ENCODE measurements at regions not wholly inside any gene's neighbourhood (a gene's known extent, or its start where the extent isn't known, plus 50 kb on each side); places are given as distances from the start of the nearest gene placed in this dataset.

DNA sequence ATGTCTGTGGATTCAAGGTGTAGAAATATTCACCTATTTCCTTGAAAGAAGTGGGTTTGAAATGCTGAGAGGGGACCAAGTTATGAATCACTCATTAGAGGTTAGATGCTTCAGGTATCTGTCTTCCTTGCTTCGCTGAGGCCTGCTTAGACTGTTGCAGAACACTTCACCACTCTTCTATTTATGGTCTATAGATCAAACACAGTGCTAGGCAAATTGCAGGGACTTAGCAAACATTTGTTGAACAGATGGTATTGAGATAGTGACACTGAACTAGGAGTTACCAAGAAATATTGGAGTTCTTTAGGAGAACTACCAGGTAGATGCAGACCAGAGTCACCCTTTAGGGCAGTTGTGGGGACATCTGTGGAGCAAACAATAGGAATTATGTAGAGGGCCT, 123.8 kb downstream of the RFPL4B start:
- H3K4me2 ChIP-seq (ENCODE audit: low read length), result no peak overlapping the region
- H2AFZ ChIP-seq (ENCODE audit: low read length), result no peak overlapping the region
- H3K4me1 ChIP-seq (ENCODE audit: insufficient read depth, low read length, severe bottlenecking), result no peaks in the 10 kb centered on the region
- no peaks in the 10 kb centered on the region for H3K9me2 ChIP-seq (ENCODE audit: low read depth, low read length)
- no peaks in the 10 kb centered on the region for H3K36me3 ChIP-seq (ENCODE audit: insufficient read depth, low read length)
- H3K27me3 ChIP-seq (ENCODE audit: insufficient read depth, low read length), result no peaks in the 10 kb centered on the region
- H3K9me3 ChIP-seq (ENCODE audit: low read length), result no peaks in the 10 kb centered on the region
- no peak overlapping the region for H3K9ac ChIP-seq (ENCODE audit: low read length)
- TF ChIP-seq EZH2 (IDR thresholded peaks at IDR 0.05; ENCODE audit: borderline replicate concordance, low read length) (no peak), CTCF (IDR thresholded peaks at IDR 0.05; ENCODE audit: low read length) (no peak)
- H4K20me1 ChIP-seq (ENCODE audit: insufficient read depth, low read length), result no peaks in the 10 kb centered on the region
- H3K27ac ChIP-seq (ENCODE audit: low read depth, low read length, poor library complexity, severe bottlenecking), result no peak overlapping the region
- H3F3A ChIP-seq (ENCODE audit: insufficient read depth, low read length), result no peaks in the 10 kb centered on the region
- H3K4me3 ChIP-seq (ENCODE audit: low read depth, low read length, poor library complexity, severe bottlenecking), result no peak overlapping the region
- H3K79me2 ChIP-seq (ENCODE audit: insufficient read depth, low read length), result no peaks in the 10 kb centered on the region

DNA sequence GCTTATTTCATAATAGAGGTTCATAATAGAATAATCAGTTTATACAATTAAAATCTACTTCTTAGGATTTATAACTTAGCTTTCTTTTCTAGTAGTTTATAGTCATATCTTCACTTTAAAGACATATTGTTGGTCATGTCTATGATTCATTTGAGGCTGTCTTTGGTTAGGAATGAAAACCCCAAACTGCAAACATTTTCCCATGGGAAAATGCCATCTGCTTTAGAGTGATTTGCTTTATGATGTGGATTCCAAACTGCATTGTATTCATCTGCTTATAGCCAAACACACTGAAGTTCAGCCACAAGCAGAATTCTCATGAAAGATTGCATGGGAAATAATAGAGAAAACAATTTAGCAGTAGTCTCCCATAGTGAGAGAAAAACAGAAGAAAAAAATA, 128.0 kb downstream of the RFPL4B start:
- no peak overlapping the region for H3K4me3 ChIP-seq (ENCODE audit: low read depth, low read length, poor library complexity, severe bottlenecking)
- TF ChIP-seq EZH2 (IDR thresholded peaks at IDR 0.05; ENCODE audit: borderline replicate concordance, low read length) (no peak), CTCF (IDR thresholded peaks at IDR 0.05; ENCODE audit: low read length) (no peak)
- H3K9me3 ChIP-seq (ENCODE audit: low read length), result no peaks in the 10 kb centered on the region
- no peaks in the 10 kb centered on the region for H3K79me2 ChIP-seq (ENCODE audit: insufficient read depth, low read length)
- no peaks in the 10 kb centered on the region for H3F3A ChIP-seq (ENCODE audit: insufficient read depth, low read length)
- no peaks in the 10 kb centered on the region for H3K27me3 ChIP-seq (ENCODE audit: insufficient read depth, low read length)
- H3K9me2 ChIP-seq (ENCODE audit: low read depth, low read length), result no peaks in the 10 kb centered on the region
- H3K27ac ChIP-seq (ENCODE audit: low read depth, low read length, poor library complexity, severe bottlenecking), result no peak overlapping the region
- no peak overlapping the region for H3K4me2 ChIP-seq (ENCODE audit: low read length)
- no peak overlapping the region for H3K9ac ChIP-seq (ENCODE audit: low read length)
- no peak overlapping the region for H2AFZ ChIP-seq (ENCODE audit: low read length)
- H4K20me1 ChIP-seq (ENCODE audit: insufficient read depth, low read length), result no peaks in the 10 kb centered on the region
- H3K36me3 ChIP-seq (ENCODE audit: insufficient read depth, low read length), result no peaks in the 10 kb centered on the region
- no peaks in the 10 kb centered on the region for H3K4me1 ChIP-seq (ENCODE audit: insufficient read depth, low read length, severe bottlenecking)

DNA sequence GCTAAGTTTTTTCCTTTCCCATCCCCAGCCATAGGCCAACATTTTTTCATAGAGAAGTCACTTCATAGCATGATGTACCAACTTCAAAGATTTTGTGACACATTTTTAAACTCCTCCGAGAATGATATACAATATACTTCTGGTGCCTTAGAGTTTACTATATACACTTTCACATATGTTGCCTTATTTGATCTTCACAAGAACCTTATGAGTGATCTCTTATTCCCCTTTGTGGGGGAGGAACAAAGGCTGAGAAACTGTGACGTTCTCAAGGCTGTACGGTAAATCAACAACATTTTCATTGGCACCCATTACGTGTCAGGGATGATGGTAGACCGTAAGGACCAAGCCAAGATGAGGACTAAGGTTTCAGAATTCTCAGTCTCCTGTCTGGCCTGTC, 130.0 kb downstream of the RFPL4B start:
- no peaks in the 10 kb centered on the region for H3K36me3 ChIP-seq (ENCODE audit: insufficient read depth, low read length)
- no peak overlapping the region for H3K4me3 ChIP-seq (ENCODE audit: low read depth, low read length, poor library complexity, severe bottlenecking)
- H2AFZ ChIP-seq (ENCODE audit: low read length), result no peak overlapping the region
- H4K20me1 ChIP-seq (ENCODE audit: insufficient read depth, low read length), result no peaks in the 10 kb centered on the region
- no peak overlapping the region for H3K27ac ChIP-seq (ENCODE audit: low read depth, low read length, poor library complexity, severe bottlenecking)
- no peaks in the 10 kb centered on the region for H3F3A ChIP-seq (ENCODE audit: insufficient read depth, low read length)
- no peaks in the 10 kb centered on the region for H3K79me2 ChIP-seq (ENCODE audit: insufficient read depth, low read length)
- no peaks in the 10 kb centered on the region for H3K27me3 ChIP-seq (ENCODE audit: insufficient read depth, low read length)
- H3K4me2 ChIP-seq (ENCODE audit: low read length), result no peak overlapping the region
- TF ChIP-seq CTCF (IDR thresholded peaks at IDR 0.05; ENCODE audit: low read length) (no peak), EZH2 (IDR thresholded peaks at IDR 0.05; ENCODE audit: borderline replicate concordance, low read length) (no peak)
- H3K4me1 ChIP-seq (ENCODE audit: insufficient read depth, low read length, severe bottlenecking), result no peaks in the 10 kb centered on the region
- H3K9me3 ChIP-seq (ENCODE audit: low read length), result no peaks in the 10 kb centered on the region
- no peak overlapping the region for H3K9ac ChIP-seq (ENCODE audit: low read length)
- H3K9me2 ChIP-seq (ENCODE audit: low read depth, low read length), result no peaks in the 10 kb centered on the region
